Heart right ventricle (tissue), 16 donors: ENCODE measurements at regions not wholly inside any gene's neighbourhood (a gene's known extent, or its start where the extent isn't known, plus 50 kb on each side); places are given as distances from the start of the nearest gene placed in this dataset.

ENCODE experiments used
- ATAC-seq, 8 donors: fragments of 200-7000 bp; cut with Tn5 transposase; one replicate each; pipeline ENCODE4 v1.9.1; 2020; ENCODE audit warnings: mild to moderate bottlenecking in 8 of 8, moderate library complexity in 8 of 8, moderate number of reproducible peaks in 1 of 8
- DNase-seq, 2 donors: peaks; one replicate each; pipeline ENCODE4 v3.0.0-alpha.2; 2020
- H3K27ac ChIP-seq, 10 donors: fragments of 200-600 bp; sonication (generic) in 2 of 10; one replicate each; pipeline versions ENCODE4 v1.5.0 to v1.8.0; 2020 to 2022; ENCODE audit warnings: mild to moderate bottlenecking in 3 of 10
- H3K27me3 ChIP-seq, 7 donors: fragments of 200-600 bp; one replicate each; pipeline ENCODE4 v1.8.0; 2021 to 2022; ENCODE audit warnings: mild to moderate bottlenecking in 2 of 7
- H3K36me3 ChIP-seq, 9 donors: fragments of 200-600 bp; sonication (generic) in 1 of 9; one replicate each; pipeline versions ENCODE4 v1.5.0 to v1.8.0; 2020 to 2022; ENCODE audit warnings: mild to moderate bottlenecking in 2 of 9
- H3K4me1 ChIP-seq, 9 donors: fragments of 200-600 bp; sonication (generic) in 1 of 9; one replicate each; pipeline versions ENCODE4 v1.5.0 to v1.8.0; 2020 to 2022; ENCODE audit warnings: mild to moderate bottlenecking in 4 of 9
- H3K4me3 ChIP-seq, 10 donors: fragments of 200-600 bp; sonication (generic) in 2 of 10; one replicate each; pipeline versions ENCODE4 v1.5.0 to v1.8.0; 2020 to 2022; ENCODE audit warnings: mild to moderate bottlenecking in 7 of 10, moderate library complexity in 2 of 10
- H3K9me3 ChIP-seq, 11 donors: fragments of 200-600 bp in 10 of 11; sonication (generic) in 2 of 11; one replicate each; pipeline versions ENCODE4 v1.5.0 to v1.8.0; 2013 to 2022; ENCODE audit warnings: mild to moderate bottlenecking in 2 of 11, control low read depth in 1 of 11, moderate library complexity in 1 of 11
- CTCF ChIP-seq, 9 donors: fragments of 200-600 bp; sonication (generic) in 2 of 9; IDR thresholded peaks; one replicate each; pipeline versions ENCODE4 v1.5.0 to v1.8.0; 2021 to 2022; ENCODE audit warnings: antibody characterized with exemption in 9 of 9, mild to moderate bottlenecking in 5 of 9, moderate library complexity in 1 of 9
- WGBS, 2 donors: extraction: QIAGEN DNeasy Blood & Tissue Kit; methylation state at CpG; one replicate each; pipeline ENCODE4 v1.1.7; 2013; ENCODE audit warnings: inconsistent platforms in 1 of 2; 5-methylcytosine and 5-hydroxymethylcytosine counted together
- intact Hi-C, 10 donors: fragments of 100-400 bp; cut with DNase I; formaldehyde crosslinking; loops; one replicate each; pipeline versions ENCODE4 v1.11.1 to v1.14.2; 2022
- donor health status: Arrhythmogenic right ventricular cardiomyopathy.
- donor health status: ischemic (EF 13 %, LVEDD 7.1; RV severe dilation, severe dysfunction).
- donor health status: healthy with polysubstance abuse.
- donor health status: DM: no; HTN: yes; CAD: no.
- donor health status: DM: no; HTN: no; CAD: no.
- donor health status: ischemic (EF 25% LVEDD 6.9; RV normal size, moderate dysfunction).
- donor health status: ischemic (EF 25% LVEDD 5.7; RV mildly dilated, moderate dysfunction).
- donor health status: healthy.
- donor health status: DM: yes; HTN: yes; CAD: no.
- donor health status: Ischemic cardiomyopathy.
- donor health status: ischemic (EF 35%, LVEDD 5.7; RV mildly dilated, moderate dysfunction).
- donor health status: nonischemic (EF 11% LVEDD 7.7; RV severe dilation, severe dysfunction).
- donor health status: DM: yes; HTN: yes; CAD: no.
- donor health status: PGD.
- donor health status: ischemic (EF 29% LVEDD 5.4; RV normal size, mild dysfunction).
- donor health status: nonischemic (EF 23%, LVEDD 6.1; RV moderate dilation, normal function).

DNA sequence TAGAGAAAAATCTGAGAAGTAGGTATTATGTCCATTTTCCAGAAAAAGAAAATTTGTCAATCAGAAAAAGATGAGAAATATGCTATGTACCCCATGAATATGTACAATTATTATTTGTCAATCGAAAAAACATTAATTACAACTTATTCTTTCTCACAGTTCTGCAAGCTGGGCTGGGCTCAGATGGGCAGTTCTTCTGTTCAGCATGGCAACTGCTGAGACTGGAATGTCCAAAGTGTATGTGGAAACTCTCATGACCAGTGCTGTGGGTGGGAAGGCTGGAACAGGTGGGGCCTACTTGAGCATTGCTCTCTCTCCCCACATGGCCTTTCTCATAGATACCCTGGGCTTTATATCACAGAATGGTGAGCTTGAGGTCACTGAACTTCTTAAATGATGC is 450.3 kb upstream of the TBX3 start:
- Histone ChIP-seq H3K4me1 (peaks cover 0 to 13% (median 0%) of the 10 kb centered on the region in 9 donors), H3K27ac (no peak overlapping the region), H3K27me3 (no peaks in the 10 kb centered on the region), H3K4me3 (no peak overlapping the region), H3K9me3 (peaks cover 0 to 9% (median 0%) of the 10 kb centered on the region in 11 donors), H3K36me3 (no peaks in the 10 kb centered on the region)
- ATAC-seq (no peak), DNase-seq (no peak)
- intact Hi-C loops = loop anchor here in 1 of 10 donors (5.0 kb wide), 1 partner anchor 1982 kb away; no protein-coding TSS in a partner anchor
- WGBS, 2 donors = 88 to 98% methylated on average over 1 of the region's 1 CpG
- no peak for TF ChIP-seq CTCF (IDR thresholded peaks at IDR 0.05)

DNA sequence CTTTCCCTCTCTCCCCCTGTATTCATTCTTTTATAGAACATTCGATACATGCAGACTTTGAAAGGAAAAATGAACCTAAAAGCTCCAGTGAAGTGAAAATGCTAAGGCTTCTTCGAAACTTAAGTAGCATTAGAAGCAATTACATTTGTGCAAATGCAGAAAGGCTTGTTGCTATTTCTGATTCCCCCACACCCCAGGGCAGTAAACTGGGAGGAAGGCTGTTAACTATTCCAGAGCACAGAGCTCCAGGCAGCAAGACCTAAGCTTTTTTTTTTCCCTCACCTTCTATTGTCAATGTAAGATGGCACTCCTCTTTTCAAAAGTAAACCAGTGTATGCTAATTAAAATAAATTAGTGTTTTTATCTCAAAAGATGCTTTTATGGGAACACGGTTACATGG is 448.9 kb upstream of the TBX3 start:
- no peaks in the 10 kb centered on the region for H3K36me3 ChIP-seq
- WGBS, 2 donors = 90 to 92% methylated on average over 3 of the region's 3 CpGs
- TF ChIP-seq CTCF (IDR thresholded peaks at IDR 0.05) = no peak
- intact Hi-C loops = loop anchor here in 1 of 10 donors (5.0 kb wide), 1 partner anchor 1981 kb away; no protein-coding TSS in a partner anchor
- ATAC-seq (no peak), DNase-seq (no peak)
- H3K27me3 ChIP-seq = no peaks in the 10 kb centered on the region
- H3K9me3 ChIP-seq = peaks cover 0 to 13% (median 0%) of the 10 kb centered on the region in 11 donors
- no peak overlapping the region for H3K27ac ChIP-seq
- no peak overlapping the region for H3K4me3 ChIP-seq
- peaks cover 0 to 13% (median 0%) of the 10 kb centered on the region in 9 donors for H3K4me1 ChIP-seq

- WGBS, 2 donors = 78 to 90% methylated on average over 3 of the region's 3 CpGs
- DNase-seq = no peak
- intact Hi-C loops = loop anchor here in 1 of 10 donors (5.0 kb wide), 1 partner anchor 1980 kb away; no protein-coding TSS in a partner anchor
Observed at GRCh38 chr12:115132145-115132544, 448.2 kb upstream of the TBX3 start.

GRCh38 chr12:115129727-115130126 is 445.8 kb upstream of the TBX3 start:
- H3K9me3 ChIP-seq = peaks cover 0 to 13% (median 0%) of the 10 kb centered on the region in 11 donors
- ATAC-seq (no peak), DNase-seq (no peak)
- no peak overlapping the region for H3K27ac ChIP-seq
- WGBS, 2 donors = 88 to 90% methylated on average over 1 of the region's 1 CpG
- no peak overlapping the region for H3K4me3 ChIP-seq
- TF ChIP-seq CTCF (IDR thresholded peaks at IDR 0.05) = no peak
- no peaks in the 10 kb centered on the region for H3K36me3 ChIP-seq
- H3K4me1 ChIP-seq = no peaks in the 10 kb centered on the region
- H3K27me3 ChIP-seq = no peaks in the 10 kb centered on the region
- intact Hi-C loops = loop anchor here in 1 of 10 donors (5.0 kb wide), 1 partner anchor 1977 kb away; no protein-coding TSS in a partner anchor

More at GRCh38 chr12:115132145-115132544, 448.2 kb upstream of the TBX3 start:
- no peak for TF ChIP-seq CTCF (IDR thresholded peaks at IDR 0.05)
- Histone ChIP-seq H3K4me3 (no peak overlapping the region), H3K27ac (no peak overlapping the region), H3K9me3 (peaks cover 0 to 13% (median 0%) of the 10 kb centered on the region in 11 donors), H3K36me3 (no peaks in the 10 kb centered on the region), H3K4me1 (peaks cover 0 to 13% (median 0%) of the 10 kb centered on the region in 9 donors), H3K27me3 (no peaks in the 10 kb centered on the region)
- no peak for ATAC-seq
